K562 (cell line): ENCODE measurements at regions not wholly inside any gene's neighbourhood (a gene's known extent, or its start where the extent isn't known, plus 50 kb on each side); places are given as distances from the start of the nearest gene placed in this dataset.

Experiments used
- ATAC-seq: fragments of 200-7000 bp; cut with Tn5 transposase; 3 replicates; pipeline ENCODE4 v1.9.1; 2020; ENCODE audit warnings: moderate library complexity
- BruUV-seq: library from RNA; stranded (reverse); fragments of 400-500 nt; replicated peaks from 2 replicates; lab custom pipeline; 2021; lab: Mats Ljungman, UMichigan
- CTCF ChIA-PET: fragments of 300-600 bp; formaldehyde crosslinking; extraction: SDS; loops from one replicate; lab custom pipeline; 2021; ENCODE audit warnings: low intra/inter-chr PET ratio; lab: Yijun Ruan, JAX
- POLR2A ChIA-PET: fragments of 300-600, 350-650 bp; sonication (Branson Sonifier 250); formaldehyde crosslinking; extraction: SDS; loops from one replicate; lab custom pipeline; 2021; ENCODE audit warnings: antibody characterized with exemption, inconsistent platforms; lab: Yijun Ruan, JAX
- DNase-seq, 4 experiments: peaks; one replicate each; pipeline versions ENCODE4 v3.0.0 to v3.0.0-alpha.2; 2011 to 2018; ENCODE audit warnings: low spot score in 3 of 4, mixed read lengths in 3 of 4; ENCODE audit errors: extremely low read depth in 1 of 4
- FAIRE-seq: peaks from 2 replicates; lab custom pipeline; 2011; peaks lifted over from hg19 to GRCh38; lab: Jason Lieb, UNC
- H2AFZ ChIP-seq: 2 replicates; pipeline ENCODE4 v1.6.0; 2011; ENCODE audit warnings: low read depth, low read length, control low read depth, inconsistent platforms
- H3K27ac ChIP-seq: fragments of 200-600 bp; 3 replicates; pipeline ENCODE4 v1.8.0; 2011; ENCODE audit warnings: low read depth, mild to moderate bottlenecking, control low read depth, inconsistent platforms, low read length, moderate library complexity, mixed read lengths; ENCODE audit errors: extremely low read depth
- H3K27me3 ChIP-seq, 2 experiments: fragments of 300-600 bp in 1 of 2; 2 replicates in 1 of 2; 3 replicates in 1 of 2; pipeline versions ENCODE4 v1.6.0 to v1.8.0; 2011; ENCODE audit warnings: inconsistent platforms in 2 of 2, low read length in 2 of 2, mild to moderate bottlenecking in 1 of 2, mixed read lengths in 1 of 2, moderate library complexity in 1 of 2; ENCODE audit not compliant: control insufficient read depth in 2 of 2, insufficient read depth in 2 of 2
- H3K36me3 ChIP-seq: fragments of 300-600 bp; 3 replicates; pipeline ENCODE4 v1.8.0; 2011; ENCODE audit warnings: mild to moderate bottlenecking, low read length, inconsistent platforms; ENCODE audit not compliant: control insufficient read depth, insufficient read depth
- H3K4me1 ChIP-seq, 2 experiments: fragments of 200-600 bp in 1 of 2; replicated peaks in 1 of 2; 2 replicates in 1 of 2; 3 replicates in 1 of 2; pipeline versions ENCODE4 v1.5.1 to v1.8.0; 2011; ENCODE audit warnings: inconsistent platforms in 2 of 2, low read length in 2 of 2, mild to moderate bottlenecking in 1 of 2, mixed read lengths in 1 of 2, moderate library complexity in 1 of 2; ENCODE audit not compliant: control insufficient read depth in 2 of 2, insufficient read depth in 2 of 2
- H3K4me2 ChIP-seq: 2 replicates; pipeline ENCODE4 v1.6.1; 2011; ENCODE audit warnings: low read length, control low read depth, inconsistent platforms, mixed read lengths; ENCODE audit not compliant: insufficient read depth
- H3K4me3 ChIP-seq: fragments of 200-600 bp; sonication (generic), shearing (Covaris generic); 2 replicates; pipeline ENCODE4 v1.5.1; 2016; ENCODE audit warnings: control low read depth, inconsistent platforms
- H3K79me2 ChIP-seq: fragments of 200-600 bp; 3 replicates; pipeline ENCODE4 v1.8.0; 2011; ENCODE audit warnings: low read length, inconsistent platforms; ENCODE audit not compliant: control insufficient read depth, insufficient read depth
- H3K9ac ChIP-seq, 2 experiments: 2 replicates each; pipeline versions ENCODE4 v1.6.0 to v1.6.1; 2011; ENCODE audit warnings: low read depth in 2 of 2, low read length in 2 of 2, control low read depth in 1 of 2, inconsistent platforms in 1 of 2, mild to moderate bottlenecking in 1 of 2, mixed read lengths in 1 of 2; ENCODE audit not compliant: insufficient read depth in 1 of 2
- H3K9me1 ChIP-seq: one replicate; pipeline ENCODE4 v1.6.0; 2011; ENCODE audit warnings: inconsistent platforms, mild to moderate bottlenecking, low read length, moderate library complexity; ENCODE audit not compliant: control insufficient read depth, insufficient read depth
- H3K9me3 ChIP-seq: replicated peaks from 2 replicates; pipeline ENCODE4 v1.5.1; 2011; ENCODE audit warnings: low read depth, low read length, inconsistent platforms; ENCODE audit not compliant: control insufficient read depth, insufficient read depth
- H4K20me1 ChIP-seq: replicated peaks from 2 replicates; pipeline ENCODE4 v1.6.1; 2011; ENCODE audit warnings: low read length, inconsistent platforms, mixed read lengths; ENCODE audit not compliant: control insufficient read depth, insufficient read depth
- ATF1 ChIP-seq, 2 experiments: fragments of 450-650 bp in 1 of 2; IDR thresholded peaks; 2 replicates each; pipeline ENCODE4 v1.6.1; 2016; ENCODE audit warnings: missing compliant biosample characterization in 1 of 2, missing genetic modification characterization in 1 of 2
- CCNT2 ChIP-seq: IDR thresholded peaks from 2 replicates; pipeline ENCODE4 v1.6.1; 2011; ENCODE audit warnings: borderline replicate concordance, low read depth, mild to moderate bottlenecking, moderate library complexity, mixed read lengths, low read length; ENCODE audit not compliant: insufficient read length; ENCODE audit errors: extremely low read depth
- CTCFL ChIP-seq: IDR thresholded peaks from 2 replicates; pipeline ENCODE4 v1.6.1; 2011; ENCODE audit warnings: borderline replicate concordance, low read depth, mild to moderate bottlenecking, moderate library complexity, low read length; ENCODE audit not compliant: insufficient read depth, poor library complexity, severe bottlenecking
- ELF1 ChIP-seq: fragments of 200-800 bp; sonication (Bioruptor generic); IDR thresholded peaks from 2 replicates; pipeline ENCODE4 v1.6.1; 2016; ENCODE audit warnings: missing genetic modification characterization, missing compliant biosample characterization
- FOXJ2 ChIP-seq: fragments of 200-800 bp; sonication (Bioruptor generic); IDR thresholded peaks from 2 replicates; pipeline ENCODE4 v1.6.1; 2016; ENCODE audit warnings: missing genetic modification characterization, missing compliant biosample characterization
- ID3 ChIP-seq, 2 experiments: fragments of 250-450 bp in 1 of 2; fragments of 450-650 bp in 1 of 2; sonication (Bioruptor Pico) in 1 of 2; IDR thresholded peaks; 2 replicates each; pipeline versions ENCODE4 v1.6.1 to v1.8.0; 2016 to 2021; ENCODE audit warnings: mild to moderate bottlenecking in 2 of 2, moderate library complexity in 2 of 2, missing compliant biosample characterization in 1 of 2, missing genetic modification characterization in 1 of 2
- ILK ChIP-seq: fragments of 450-650 bp; IDR thresholded peaks from 2 replicates; pipeline ENCODE4 v1.6.1; 2016; ENCODE audit warnings: missing genetic modification characterization, low read depth, mild to moderate bottlenecking, missing compliant biosample characterization, moderate library complexity, borderline replicate concordance
- JUNB ChIP-seq: fragments of 450-650 bp; formaldehyde crosslinking; conservative IDR thresholded peaks from 2 replicates; pipeline ENCODE4 v1.4.0; 2020; ENCODE audit warnings: mild to moderate bottlenecking
- KAT7 ChIP-seq: sonication (generic); formaldehyde crosslinking; IDR thresholded peaks from 2 replicates; pipeline ENCODE4 v1.8.0; 2022; ENCODE audit warnings: missing genetic modification reagents, mild to moderate bottlenecking, borderline replicate concordance
- KDM2B ChIP-seq: fragments of 250-450 bp; sonication (Bioruptor Pico); IDR thresholded peaks from 2 replicates; pipeline ENCODE4 v1.8.0; 2021; ENCODE audit warnings: mild to moderate bottlenecking, moderate library complexity
- KLF13 ChIP-seq: fragments of 450-650 bp; IDR thresholded peaks from 2 replicates; pipeline ENCODE4 v1.6.1; 2016; ENCODE audit warnings: missing genetic modification characterization, low read depth, mild to moderate bottlenecking, missing compliant biosample characterization, moderate library complexity, borderline replicate concordance
- MIER1 ChIP-seq: fragments of 450-650 bp; IDR thresholded peaks from 2 replicates; pipeline ENCODE4 v1.6.1; 2016; ENCODE audit warnings: antibody characterized with exemption, mild to moderate bottlenecking, low read depth
- NFATC3 ChIP-seq: fragments of 450-650 bp; IDR thresholded peaks from 2 replicates; pipeline ENCODE4 v1.6.1; 2017; ENCODE audit warnings: mild to moderate bottlenecking
- PRPF4 ChIP-seq: fragments of 200-400 bp; formaldehyde crosslinking; IDR thresholded peaks from one replicate; pipeline ENCODE4 v1.6.1; 2017; ENCODE audit warnings: low read length, low read depth, mild to moderate bottlenecking; ENCODE audit not compliant: insufficient read depth, poor library complexity, severe bottlenecking
- SPI1 ChIP-seq: IDR thresholded peaks from 2 replicates; pipeline ENCODE4 v1.6.1; 2011; ENCODE audit warnings: low read depth, low read length, control low read depth, borderline replicate concordance
- SRF ChIP-seq, 2 experiments: fragments of 250-450, 450-650 bp in 1 of 2; sonication (Bioruptor Pico) in 1 of 2; sonication (generic) in 1 of 2; formaldehyde crosslinking; IDR thresholded peaks; 2 replicates each; pipeline versions ENCODE4 v1.5.0 to v1.5.1; 2020 to 2022; ENCODE audit warnings: mild to moderate bottlenecking in 1 of 2, missing genetic modification reagents in 1 of 2
- ZBTB17 ChIP-seq: fragments of 450-650 bp; formaldehyde crosslinking; IDR thresholded peaks from 2 replicates; pipeline ENCODE4 v1.4.0; 2020; ENCODE audit warnings: mild to moderate bottlenecking
- ZC3H4 ChIP-seq: sonication (generic); formaldehyde crosslinking; IDR thresholded peaks from 2 replicates; pipeline ENCODE4 v1.9.0; 2021; ENCODE audit warnings: missing genetic modification reagents, borderline replicate concordance
- ZKSCAN3 ChIP-seq: fragments of 250-450 bp; sonication (Bioruptor Pico); IDR thresholded peaks from 2 replicates; pipeline ENCODE4 v1.4.0; 2020
- ZNF586 ChIP-seq: fragments of 450-650 bp; formaldehyde crosslinking; conservative IDR thresholded peaks from 2 replicates; pipeline ENCODE4 v1.4.0; 2020; ENCODE audit warnings: mild to moderate bottlenecking, moderate library complexity
- ZNF695 ChIP-seq: fragments of 450-650 bp; formaldehyde crosslinking; IDR thresholded peaks from 2 replicates; pipeline ENCODE4 v1.4.0; 2020; ENCODE audit warnings: mild to moderate bottlenecking, moderate library complexity
- ZNF766 ChIP-seq: fragments of 200-800 bp; sonication (Bioruptor generic); conservative IDR thresholded peaks from 2 replicates; pipeline ENCODE4 v1.6.1; 2016; ENCODE audit warnings: missing genetic modification characterization, missing compliant biosample characterization
- WGBS: fragments of 100-300 bp; shearing (Covaris generic); methylation state at CpG from one replicate; pipeline ENCODE4 v1.1.6; 2016; ENCODE audit warnings: low coverage, mixed read lengths; ENCODE audit not compliant: insufficient coverage; ENCODE audit errors: missing lambda C conversion rate; 5-methylcytosine and 5-hydroxymethylcytosine counted together
- in situ Hi-C: fragments of 300-500 bp; cut with MboI; formaldehyde crosslinking; loops from 4 replicates; pipeline ENCODE4 v1.15.0; 2018; ENCODE audit warnings: inconsistent platforms, mixed read lengths
- intact Hi-C: fragments of 100-400 bp; cut with micrococcal nuclease; formaldehyde crosslinking; loops from 2 replicates; pipeline ENCODE4 v1.14.2; 2022

DNA sequence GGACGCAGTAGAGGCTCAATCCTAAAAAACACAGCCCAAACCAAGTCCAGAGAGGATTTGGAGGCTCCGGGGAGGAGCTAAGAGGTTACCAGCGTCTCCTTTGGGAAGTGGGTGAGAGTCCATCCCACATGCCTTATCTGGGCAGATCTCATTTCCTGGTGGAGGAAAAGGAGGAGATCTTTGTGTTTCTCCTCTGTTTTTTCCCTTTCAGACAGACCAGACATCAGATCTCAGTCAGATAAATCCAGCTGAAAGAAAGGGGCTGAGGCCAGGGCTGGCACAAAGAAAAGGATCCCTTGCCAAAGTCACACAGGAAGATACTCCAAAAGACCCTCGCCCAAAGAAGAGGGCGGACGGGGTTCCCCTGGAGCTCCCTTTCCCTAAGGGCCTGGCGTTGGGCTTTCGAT, 58.3 kb upstream of the COMTD1 start (continued):
- TF ChIP-seq MIER1, result no peak
- TF ChIP-seq KAT7 (CRISPR knock-in tag), result no peak
- TF ChIP-seq ILK, result no peak
- no peak for TF ChIP-seq ELF1 (tag)
- no peak for TF ChIP-seq ATF1 (CRISPR knock-in tag; IDR thresholded peaks at IDR 0.05)
- TF ChIP-seq ATF1 (tag; IDR thresholded peaks at IDR 0.05), result no peak
- no peak for TF ChIP-seq ID3 (CRISPR knock-in tag; IDR thresholded peaks at IDR 0.05)
- no peak for TF ChIP-seq ID3 (tag; IDR thresholded peaks at IDR 0.05)
- TF ChIP-seq CCNT2, result no peak
- TF ChIP-seq SPI1, result no peak
- no peak for TF ChIP-seq ZBTB17 (CRISPR knock-in tag)
- TF ChIP-seq PRPF4, result no peak

- Histone ChIP-seq H3K9ac (no peak overlapping the region), H3K36me3 (no peaks in the 10 kb centered on the region), H3K9me3 (no peaks in the 10 kb centered on the region), H3K79me2 (no peaks in the 10 kb centered on the region), H3K27ac (no peak overlapping the region), H2AFZ (no peak overlapping the region), H3K4me2 (no peak overlapping the region), H3K4me3 (no peak overlapping the region), H4K20me1 (no peaks in the 10 kb centered on the region), H3K27me3 (peaks cover 18 to 40% of the 10 kb centered on the region in 2 experiments), H3K9me1 (no peaks in the 10 kb centered on the region), H3K4me1 (peaks cover 11 to 21% of the 10 kb centered on the region in 2 experiments)
- no peak for ATAC-seq
- FAIRE-seq, result no peak
- CTCF ChIA-PET, result no interaction called here
- no TSS peak for BruUV-seq
- POLR2A ChIA-PET, result interaction anchor here (0.7 kb wide), 1 partner anchor 56 kb away, joined by 3 read pairs; no protein-coding TSS in a partner anchor
- in situ Hi-C loops (no loop called here), intact Hi-C loops (no loop called here)
- WGBS, result 48% methylated on average over 3 of the region's 3 CpGs
- no peak for DNase-seq
- no peak for TF ChIP-seq KLF13 (tag)
- TF ChIP-seq SRF (CRISPR knock-in tag; IDR thresholded peaks at IDR 0.05), result no peak
- no peak for TF ChIP-seq ZNF695 (CRISPR knock-in tag)
- no peak for TF ChIP-seq ZC3H4 (CRISPR knock-in tag)
- no peak for TF ChIP-seq NFATC3
- TF ChIP-seq CTCFL, result no peak
- no peak for TF ChIP-seq KDM2B (CRISPR knock-in tag)
- no peak for TF ChIP-seq ZNF766
- no peak for TF ChIP-seq ZNF586
- no peak for TF ChIP-seq ZKSCAN3
- no peak for TF ChIP-seq JUNB (CRISPR knock-in tag)
- no peak for TF ChIP-seq FOXJ2
These were observed 57.7 kb upstream of the COMTD1 start for GRCh38 chr10:75293446-75293820.
